ENCODE measurements at regions not wholly inside any gene's neighbourhood (a gene's known extent, or its start where the extent isn't known, plus 50 kb on each side); places are given as distances from the start of the nearest gene placed in this dataset.

GRCh38 chr2:40935349-40935748 is 483.5 kb upstream of the SLC8A1 start:
- TF ChIP-seq CTCF (IDR thresholded peaks at IDR 0.05; ENCODE audit: low read depth, low read length) (no peak), EZH2phosphoT487 (IDR thresholded peaks at IDR 0.05; ENCODE audit: low read depth) (no peak)
